AG09309 (cell line): ENCODE measurements at regions not wholly inside any gene's neighbourhood (a gene's known extent, or its start where the extent isn't known, plus 50 kb on each side); places are given as distances from the start of the nearest gene placed in this dataset.

Experiments used
- DNase-seq: peaks from one replicate; pipeline ENCODE4 v3.0.0-alpha.2; 2010; ENCODE audit warnings: low read depth
- H3K4me3 ChIP-seq: 2 replicates; pipeline ENCODE4 v1.5.1; 2011; ENCODE audit warnings: mild to moderate bottlenecking, low read depth, low read length, moderate library complexity; ENCODE audit not compliant: control insufficient read depth
- TF ChIP-seq, protein P1 (sequence below): IDR thresholded peaks from 2 replicates; pipeline ENCODE4 v1.5.1; 2011; ENCODE audit warnings: mild to moderate bottlenecking, low read depth, low read length, inconsistent platforms; ENCODE audit not compliant: insufficient read depth, control insufficient read depth; ENCODE audit errors: missing control alignments

DNA sequence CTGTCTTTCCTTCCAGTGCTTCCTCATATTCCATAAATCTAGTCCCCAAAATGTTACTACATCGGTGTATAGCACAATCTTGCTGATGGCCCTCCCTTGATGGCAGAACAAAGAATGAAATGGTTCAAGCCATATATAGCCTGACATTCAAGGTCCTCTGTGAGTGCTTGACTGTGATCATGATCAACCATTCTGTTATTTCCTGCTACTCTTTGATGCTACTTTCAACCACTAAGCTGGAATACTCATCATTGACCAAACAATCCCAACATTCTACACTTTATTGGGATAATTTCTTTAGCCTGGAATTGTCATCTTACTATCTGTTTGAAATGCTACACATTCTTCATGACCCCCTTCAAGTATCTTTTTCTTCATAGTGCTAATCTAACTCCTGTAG is 633.9 kb downstream of the PLCL1 start:
- DNase-seq = no peak
- H3K4me3 ChIP-seq = no peak overlapping the region
- TF ChIP-seq, protein P1, sequence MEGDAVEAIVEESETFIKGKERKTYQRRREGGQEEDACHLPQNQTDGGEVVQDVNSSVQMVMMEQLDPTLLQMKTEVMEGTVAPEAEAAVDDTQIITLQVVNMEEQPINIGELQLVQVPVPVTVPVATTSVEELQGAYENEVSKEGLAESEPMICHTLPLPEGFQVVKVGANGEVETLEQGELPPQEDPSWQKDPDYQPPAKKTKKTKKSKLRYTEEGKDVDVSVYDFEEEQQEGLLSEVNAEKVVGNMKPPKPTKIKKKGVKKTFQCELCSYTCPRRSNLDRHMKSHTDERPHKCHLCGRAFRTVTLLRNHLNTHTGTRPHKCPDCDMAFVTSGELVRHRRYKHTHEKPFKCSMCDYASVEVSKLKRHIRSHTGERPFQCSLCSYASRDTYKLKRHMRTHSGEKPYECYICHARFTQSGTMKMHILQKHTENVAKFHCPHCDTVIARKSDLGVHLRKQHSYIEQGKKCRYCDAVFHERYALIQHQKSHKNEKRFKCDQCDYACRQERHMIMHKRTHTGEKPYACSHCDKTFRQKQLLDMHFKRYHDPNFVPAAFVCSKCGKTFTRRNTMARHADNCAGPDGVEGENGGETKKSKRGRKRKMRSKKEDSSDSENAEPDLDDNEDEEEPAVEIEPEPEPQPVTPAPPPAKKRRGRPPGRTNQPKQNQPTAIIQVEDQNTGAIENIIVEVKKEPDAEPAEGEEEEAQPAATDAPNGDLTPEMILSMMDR = no peak

DNA sequence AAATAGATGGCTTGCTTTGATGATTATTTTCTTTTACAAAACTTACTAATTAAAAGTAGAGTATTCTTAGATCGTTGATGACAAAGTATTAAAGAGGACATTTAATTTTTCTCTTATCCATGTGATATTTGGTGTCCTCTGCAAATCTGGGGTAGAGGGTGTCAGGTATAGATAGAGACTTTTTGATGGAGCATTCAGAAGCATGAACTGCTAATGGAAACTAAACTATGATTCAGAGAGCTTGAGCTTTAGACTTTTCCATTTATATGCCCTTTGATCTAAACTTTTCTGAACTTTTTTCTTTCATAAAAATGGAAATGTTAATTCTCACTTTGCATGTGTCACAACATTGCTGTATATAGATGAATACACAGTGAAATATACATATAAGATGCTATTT is 619.7 kb downstream of the PLCL1 start:
- no peak for DNase-seq
- no peak overlapping the region for H3K4me3 ChIP-seq
- TF ChIP-seq, protein P1 = no peak

DNA sequence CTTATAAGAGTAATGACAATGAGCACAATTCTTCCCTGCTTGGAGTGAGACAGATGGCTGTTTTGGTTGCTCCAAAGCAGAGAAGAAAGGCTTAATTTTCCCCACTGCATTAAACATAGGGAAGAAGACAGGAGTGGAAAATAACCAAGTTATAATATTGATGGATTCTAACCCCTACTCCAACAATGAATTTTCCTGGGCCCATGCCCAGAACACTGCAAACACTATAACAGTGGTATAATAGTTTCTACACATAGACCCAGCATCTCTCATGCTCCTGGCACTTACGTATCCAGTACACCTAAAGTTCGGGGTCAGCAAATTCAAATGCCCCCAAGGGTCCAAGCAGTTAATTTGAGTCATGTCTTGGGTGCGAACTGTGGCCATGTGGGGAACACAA is 613.4 kb downstream of the PLCL1 start:
- TF ChIP-seq, protein P1 = no peak

DNA sequence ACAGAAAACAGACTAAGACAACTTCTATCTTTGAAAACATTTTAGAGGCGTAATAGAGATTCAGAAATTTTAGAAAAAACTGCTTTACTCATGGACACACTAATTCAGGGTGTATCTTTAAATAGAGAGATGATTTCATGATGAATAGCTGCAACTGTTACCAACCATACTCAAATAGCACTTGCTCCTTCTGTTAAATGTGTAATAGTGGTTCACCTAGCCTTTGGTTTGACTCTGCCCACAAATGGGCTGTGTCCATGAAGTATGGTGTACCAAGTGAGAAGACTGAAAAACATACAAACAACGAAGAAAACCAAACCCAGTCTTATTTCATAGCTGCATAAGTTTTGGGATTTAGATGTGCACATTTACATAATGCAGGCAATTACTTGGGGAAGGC is 610.6 kb downstream of the PLCL1 start:
- TF ChIP-seq, protein P1 = no peak
- H3K4me3 ChIP-seq = no peak overlapping the region
- no peak for DNase-seq

More for the DNA sequence above, 613.4 kb downstream of the PLCL1 start:
- no peak overlapping the region for H3K4me3 ChIP-seq
- no peak for DNase-seq

DNA sequence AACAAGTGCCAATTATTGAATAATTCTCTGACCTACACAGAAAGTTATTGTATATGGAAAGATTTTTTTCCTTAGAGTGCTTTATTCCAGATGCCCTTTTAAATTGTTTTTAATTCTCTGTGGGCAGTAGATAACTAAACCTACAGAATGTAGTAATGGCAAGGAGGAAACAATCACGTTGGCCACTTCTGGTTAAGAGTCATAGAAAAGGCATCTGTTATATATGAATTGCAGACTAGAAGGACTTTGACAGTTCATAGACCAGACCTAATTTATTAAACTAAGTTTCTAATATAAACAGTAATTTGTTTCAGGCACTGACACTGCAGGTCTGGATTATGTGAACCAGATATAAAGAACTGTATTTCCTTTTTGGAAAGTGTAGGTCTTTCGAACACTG is 607.5 kb downstream of the PLCL1 start:
- TF ChIP-seq, protein P1 = no peak
- H3K4me3 ChIP-seq = no peak overlapping the region
- no peak for DNase-seq

DNA sequence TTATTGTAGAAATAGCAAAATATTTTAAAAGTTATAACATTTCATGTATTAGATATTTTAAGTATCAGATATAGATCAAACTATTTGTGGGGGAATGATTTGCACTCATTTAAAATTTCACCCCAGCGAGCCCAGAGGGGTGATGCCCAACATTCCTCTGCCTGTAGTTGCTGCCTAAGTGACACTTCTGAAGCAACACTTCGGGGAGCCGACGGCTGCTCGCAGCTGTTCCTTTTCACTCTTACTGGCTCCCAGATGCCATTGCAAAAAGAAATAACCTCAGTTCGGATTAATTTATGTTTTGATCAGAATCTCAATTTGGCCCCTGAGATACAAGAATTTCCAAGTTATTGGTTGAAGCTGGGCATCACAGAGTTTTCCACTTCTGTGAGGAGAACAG is 603.8 kb downstream of the PLCL1 start:
- TF ChIP-seq, protein P1 = no peak
- no peak for DNase-seq

DNA sequence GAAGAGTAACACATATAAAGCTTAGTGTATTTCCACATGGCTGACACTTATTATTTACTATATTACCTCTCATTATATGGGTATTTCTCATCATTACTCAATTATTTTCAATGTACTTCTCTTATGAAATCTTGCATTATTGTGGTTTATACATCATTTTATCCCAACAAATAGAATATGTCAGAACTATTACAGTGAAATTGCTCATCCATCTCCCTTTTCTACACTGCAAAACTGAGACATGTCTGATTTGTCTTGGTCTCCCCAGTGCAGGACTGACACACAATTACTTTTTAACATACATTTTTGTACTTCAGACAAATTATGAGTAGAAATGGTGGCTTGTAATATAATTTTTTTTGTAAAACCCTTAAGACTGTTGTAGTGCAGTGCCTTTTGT is 600.9 kb downstream of the PLCL1 start:
- H3K4me3 ChIP-seq = no peak overlapping the region
- TF ChIP-seq, protein P1 = no peak
- no peak for DNase-seq

More for the DNA sequence above, 603.8 kb downstream of the PLCL1 start:
- no peak overlapping the region for H3K4me3 ChIP-seq
